ENCODE measurements at regions not wholly inside any gene's neighbourhood (a gene's known extent, or its start where the extent isn't known, plus 50 kb on each side); places are given as distances from the start of the nearest gene placed in this dataset.

- TF ChIP-seq POLR2A (IDR thresholded peaks at IDR 0.05) (no peak), CTCF (IDR thresholded peaks at IDR 0.05) (no peak)
Measured at GRCh38 chr4:12703036-12703435, 781.1 kb downstream of the RAB28 start.
